GM04503 (cell line): ENCODE measurements at regions not wholly inside any gene's neighbourhood (a gene's known extent, or its start where the extent isn't known, plus 50 kb on each side); places are given as distances from the start of the nearest gene placed in this dataset.
A peak's percentile ranks its signal among the peaks of the same experiment; 100 is the strongest.
"Not testable (repeated sequence)": the region's sequence is repeated elsewhere in the genome, so short reads cannot be mapped to it uniquely, and the experiment has no call there.

Source experiments
- DNase-seq: peaks from one replicate; pipeline ENCODE4 v3.0.0-alpha.2; 2012; ENCODE audit warnings: low read depth

DNA sequence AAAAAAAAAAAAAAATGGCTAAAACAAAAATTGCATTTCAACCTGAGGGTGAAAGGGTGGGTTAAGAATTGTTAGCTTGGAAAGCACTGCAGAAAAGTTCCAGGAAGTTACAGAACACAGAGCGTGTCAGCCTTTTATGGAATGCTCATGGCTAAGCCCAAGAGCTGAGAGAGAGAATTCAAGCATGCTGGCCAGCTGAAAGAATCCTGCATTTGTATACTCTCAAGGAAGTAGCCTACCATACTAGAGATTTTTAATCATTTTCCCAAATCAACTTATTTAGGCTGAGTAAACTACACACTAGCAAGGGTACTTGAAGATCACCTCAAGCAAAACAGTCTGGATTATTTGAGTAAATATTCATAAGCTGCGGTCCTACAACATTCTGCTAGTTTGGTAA lies 153.9 kb downstream of the KCNJ2 start:
- DNase-seq: no peak

DNA sequence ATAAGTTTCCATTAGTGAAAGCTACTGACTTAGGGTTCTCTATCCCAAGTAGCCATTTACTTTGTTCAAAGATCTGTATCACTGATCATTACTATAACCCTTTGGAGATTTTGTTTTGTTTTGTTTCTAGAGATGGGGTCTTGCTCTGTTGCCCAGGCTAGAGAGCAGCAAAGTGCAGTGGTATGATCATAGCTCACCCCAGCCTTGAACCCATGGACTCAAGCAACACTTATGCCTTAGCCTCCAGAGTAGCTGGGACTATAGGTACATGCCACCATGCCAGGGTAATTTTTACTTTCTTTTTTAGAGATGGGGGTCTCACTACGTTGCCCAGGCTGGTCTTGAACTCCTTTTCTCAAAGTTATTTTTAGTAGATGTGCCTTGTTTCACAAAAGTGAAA lies 154.7 kb downstream of the KCNJ2 start:
- DNase-seq: no peak

DNA sequence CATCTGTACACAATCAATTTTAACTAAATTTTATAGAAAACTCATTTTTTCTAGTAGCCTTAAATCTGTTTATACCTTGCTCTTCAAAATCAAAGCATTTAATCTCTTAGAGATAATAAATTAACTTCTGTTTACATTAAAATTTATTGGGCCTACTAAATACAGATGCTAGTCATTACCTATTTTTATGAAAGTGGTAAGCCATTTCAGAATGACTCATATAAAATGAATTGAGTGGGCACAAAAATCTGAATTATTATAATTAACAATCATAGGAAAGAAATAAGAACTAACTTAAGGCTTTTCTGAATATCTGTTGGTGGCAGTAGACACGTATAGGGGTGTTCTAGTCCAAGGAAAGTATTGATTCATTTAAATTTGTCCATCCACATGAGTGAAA lies 157.9 kb downstream of the KCNJ2 start:
- DNase-seq: no peak

DNA sequence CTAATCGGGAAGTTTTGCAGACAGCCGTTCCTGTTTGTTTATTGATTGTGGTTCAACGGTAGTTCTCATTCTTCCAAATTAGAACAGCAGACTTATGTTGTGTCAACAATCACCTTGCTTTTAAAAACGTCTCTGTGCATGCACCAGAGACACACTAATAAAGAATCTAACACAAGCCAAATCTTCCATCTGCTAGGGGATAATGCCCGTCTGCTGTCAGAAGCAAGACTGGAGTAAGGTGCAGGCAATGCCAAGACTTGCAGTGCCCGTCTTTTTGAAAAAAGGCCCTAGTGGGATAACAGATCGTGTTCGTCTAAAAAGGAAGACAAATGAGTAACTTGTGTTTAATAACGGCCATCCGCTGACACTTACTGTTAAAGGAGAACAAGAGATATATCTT lies 158.4 kb downstream of the KCNJ2 start:
- no peak for DNase-seq

DNA sequence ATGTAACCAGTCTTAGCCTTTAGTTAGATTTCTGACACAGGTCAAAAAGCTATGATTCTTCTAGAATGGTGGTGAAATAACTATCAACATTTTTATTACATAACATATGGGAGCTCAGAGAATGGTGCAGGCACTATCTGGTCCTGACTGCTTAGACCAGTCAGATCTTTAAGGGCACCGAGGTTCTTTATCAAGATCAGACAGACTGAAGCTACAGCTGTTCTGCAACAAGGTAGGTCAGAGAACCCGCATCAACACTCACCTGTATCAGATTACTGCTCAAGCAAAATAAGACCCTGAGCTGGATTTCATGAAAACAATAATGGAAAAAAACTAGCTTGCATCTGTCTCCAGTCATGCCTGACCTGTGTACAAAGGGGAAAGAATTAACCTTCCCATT lies 160.4 kb downstream of the KCNJ2 start:
- DNase-seq: no peak

DNA sequence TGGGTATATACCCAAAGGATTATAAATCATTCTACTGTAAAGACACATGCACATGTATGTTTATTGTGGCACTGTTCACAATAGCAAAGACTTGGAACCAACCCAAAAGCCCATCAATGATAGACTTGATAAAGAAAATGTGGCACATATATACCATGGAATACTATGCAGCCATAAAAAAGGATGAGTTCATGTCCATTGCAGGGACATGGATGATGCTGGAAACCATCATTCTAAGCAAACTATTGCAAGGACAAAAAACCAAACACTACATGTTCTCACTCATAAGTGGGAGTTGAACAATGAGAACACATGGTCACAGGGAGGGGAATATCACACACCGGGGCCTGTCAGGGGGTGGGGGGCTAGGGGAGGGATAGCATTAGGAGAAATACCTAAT lies 161.7 kb downstream of the KCNJ2 start:
- DNase-seq: not testable (repeated sequence)

DNA sequence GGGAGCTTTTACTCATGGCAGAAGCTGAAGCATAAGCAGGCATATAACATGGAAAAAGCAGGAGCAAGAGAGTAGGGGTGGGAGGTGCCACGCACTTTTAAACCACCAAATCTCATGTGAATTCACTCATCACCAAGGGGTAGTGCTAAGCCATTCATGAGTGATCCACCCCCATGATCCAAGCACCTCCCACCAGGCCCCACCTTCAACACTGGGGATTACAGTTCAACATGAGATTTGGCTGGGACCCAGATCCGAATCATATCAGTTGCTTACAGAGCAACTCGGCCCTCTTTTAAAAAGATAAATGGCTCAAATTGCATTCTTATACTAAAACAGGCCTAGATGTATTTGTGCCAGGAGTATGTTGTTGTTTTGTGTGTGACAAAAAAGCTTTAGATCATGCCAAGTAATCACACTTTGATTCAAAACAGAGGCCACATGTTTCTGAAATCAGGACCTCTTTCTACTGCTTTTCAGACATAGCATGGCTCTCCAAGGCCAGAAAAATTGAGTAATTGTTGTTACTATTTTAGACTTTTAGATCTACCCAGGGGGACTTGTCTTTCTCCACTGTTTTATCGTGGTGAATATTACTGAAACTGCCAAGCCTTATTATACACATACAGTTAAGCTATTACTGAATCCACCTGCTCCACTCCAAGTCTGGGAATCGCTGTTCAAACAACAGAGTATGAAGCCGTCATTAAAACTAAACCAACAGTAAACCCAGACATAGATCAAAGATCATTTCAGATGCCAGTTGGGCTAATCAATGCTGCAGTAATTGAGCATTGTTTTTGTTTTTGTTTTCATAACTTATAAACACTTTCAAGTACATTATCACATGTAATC lies 163.3 kb downstream of the KCNJ2 start:
- DNase-seq: no peak

DNA sequence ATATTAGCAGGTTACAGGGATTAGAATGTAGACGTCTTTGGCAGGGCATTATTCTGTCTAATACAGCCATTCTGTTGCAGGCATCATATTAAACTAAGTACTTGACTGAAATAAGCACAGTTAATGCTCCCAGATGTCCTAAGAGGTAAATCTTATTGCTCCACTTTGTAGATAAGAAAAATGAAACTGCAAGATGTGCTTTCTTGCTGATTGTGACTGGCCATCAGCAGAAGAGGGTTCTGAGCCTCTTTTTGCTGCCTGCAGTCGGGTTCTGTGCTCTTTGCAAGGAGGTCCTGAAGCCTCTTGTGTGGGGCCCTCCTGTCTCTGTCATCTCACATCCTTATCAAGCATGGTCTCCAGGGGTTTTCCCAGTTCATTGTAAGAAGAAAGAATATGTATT lies 167.1 kb downstream of the KCNJ2 start:
- no peak for DNase-seq

DNA sequence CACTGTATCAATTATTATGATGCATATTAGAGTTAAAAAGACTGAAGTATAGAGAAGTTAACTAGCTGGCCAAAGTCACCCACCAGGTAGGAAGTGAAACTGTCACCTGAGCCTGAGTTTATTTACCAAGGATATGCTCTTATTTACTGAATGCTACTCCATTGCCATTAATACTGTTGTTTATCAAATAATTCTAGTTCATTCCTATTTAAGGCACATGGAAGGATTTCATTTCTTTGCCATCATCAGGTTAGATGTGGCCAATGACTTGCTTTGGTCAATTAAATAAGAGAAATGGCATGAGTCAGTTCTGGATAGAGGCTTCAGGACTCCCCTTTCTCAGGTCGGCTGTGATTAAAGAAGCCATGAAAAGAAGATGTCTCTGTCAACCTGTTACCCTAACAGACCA lies 169.6 kb downstream of the KCNJ2 start:
- DNase-seq: no peak

DNA sequence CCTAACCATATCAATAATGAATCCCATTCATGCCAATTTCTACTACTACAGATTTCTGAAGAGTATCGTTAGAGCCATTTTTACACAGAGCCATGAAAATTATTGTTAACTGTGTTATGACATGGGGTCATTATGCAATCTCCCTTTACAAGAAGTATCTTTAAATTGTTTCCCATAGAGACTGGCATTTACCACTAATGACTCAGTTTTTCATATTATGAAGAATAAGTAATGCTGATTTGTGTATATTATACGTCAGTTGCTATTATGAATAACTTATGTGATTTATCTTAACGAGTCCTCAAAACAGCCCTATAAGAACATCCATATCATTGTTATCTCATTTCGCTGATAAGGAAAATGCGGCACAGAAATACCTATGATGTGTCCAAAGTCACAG lies 173.8 kb downstream of the KCNJ2 start:
- DNase-seq: no peak

DNA sequence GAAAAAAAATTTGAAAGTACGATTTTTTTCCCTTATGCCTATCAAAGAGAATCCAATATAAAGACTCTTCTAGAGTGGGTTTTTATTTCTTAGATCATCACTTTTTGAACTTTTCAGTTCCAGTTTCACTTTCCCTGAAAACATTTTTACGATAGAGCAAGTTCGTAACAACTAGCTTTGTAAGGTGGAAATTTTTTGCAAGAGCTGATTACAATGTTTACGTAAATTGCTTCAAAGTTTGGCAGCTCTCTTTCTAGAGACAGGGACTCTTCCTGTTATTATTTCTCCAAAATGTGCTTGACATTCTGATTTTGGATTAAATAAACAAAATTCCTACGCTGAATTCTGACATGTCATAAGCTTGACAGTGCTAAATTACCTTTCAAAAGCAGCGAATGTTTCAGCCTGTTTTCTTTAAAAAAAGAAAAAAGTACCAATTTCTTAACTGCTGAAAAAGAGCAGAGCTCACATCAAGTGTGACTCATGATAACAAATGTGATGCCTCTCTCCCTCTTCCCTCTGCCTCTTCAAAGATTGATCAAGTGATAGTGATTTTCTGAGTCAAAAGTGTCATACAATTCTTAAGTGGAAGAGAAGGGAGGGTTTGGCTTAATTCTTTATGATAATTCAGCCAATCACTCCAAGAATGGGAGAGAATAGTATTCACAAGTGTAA lies 175.2 kb downstream of the KCNJ2 start:
- no peak for DNase-seq

DNA sequence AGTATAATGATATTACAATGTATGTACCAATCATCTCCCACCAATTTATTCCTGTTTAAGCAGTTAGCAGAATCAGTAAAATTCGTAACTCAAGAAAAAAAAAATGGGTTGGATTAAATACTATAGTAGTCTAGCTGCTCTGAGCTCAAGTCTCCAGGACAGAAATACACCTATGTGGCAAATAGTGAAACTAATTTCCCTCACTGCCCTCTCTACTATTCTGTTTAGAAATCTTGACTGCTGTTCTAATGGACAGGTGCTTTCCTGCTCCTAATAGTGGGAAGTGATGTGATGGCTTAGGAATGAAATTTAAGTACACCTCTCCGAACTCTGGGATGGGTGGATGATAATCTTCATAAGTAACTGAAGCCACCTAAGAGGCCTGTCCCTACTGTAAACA lies 175.7 kb downstream of the KCNJ2 start:
- DNase-seq: no peak

DNA sequence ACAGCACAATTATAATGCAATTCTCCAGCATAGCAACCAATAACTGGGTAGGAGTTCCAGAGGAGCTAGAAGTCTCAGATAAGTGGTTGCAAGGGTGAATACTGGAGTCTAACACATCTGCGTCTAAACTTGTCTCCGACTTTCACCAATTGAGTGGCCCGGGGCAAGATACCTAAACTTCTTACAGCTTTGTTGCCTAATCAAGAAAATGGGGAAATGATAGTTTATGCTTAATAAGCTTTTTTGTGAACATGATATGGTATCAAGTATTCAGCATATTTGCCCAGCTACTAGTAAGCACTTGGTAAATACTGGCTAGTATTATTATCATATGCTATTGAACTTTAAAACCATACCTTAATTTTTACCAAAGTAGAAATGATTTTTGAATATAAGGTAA lies 183.5 kb downstream of the KCNJ2 start:
- DNase-seq: no peak

DNA sequence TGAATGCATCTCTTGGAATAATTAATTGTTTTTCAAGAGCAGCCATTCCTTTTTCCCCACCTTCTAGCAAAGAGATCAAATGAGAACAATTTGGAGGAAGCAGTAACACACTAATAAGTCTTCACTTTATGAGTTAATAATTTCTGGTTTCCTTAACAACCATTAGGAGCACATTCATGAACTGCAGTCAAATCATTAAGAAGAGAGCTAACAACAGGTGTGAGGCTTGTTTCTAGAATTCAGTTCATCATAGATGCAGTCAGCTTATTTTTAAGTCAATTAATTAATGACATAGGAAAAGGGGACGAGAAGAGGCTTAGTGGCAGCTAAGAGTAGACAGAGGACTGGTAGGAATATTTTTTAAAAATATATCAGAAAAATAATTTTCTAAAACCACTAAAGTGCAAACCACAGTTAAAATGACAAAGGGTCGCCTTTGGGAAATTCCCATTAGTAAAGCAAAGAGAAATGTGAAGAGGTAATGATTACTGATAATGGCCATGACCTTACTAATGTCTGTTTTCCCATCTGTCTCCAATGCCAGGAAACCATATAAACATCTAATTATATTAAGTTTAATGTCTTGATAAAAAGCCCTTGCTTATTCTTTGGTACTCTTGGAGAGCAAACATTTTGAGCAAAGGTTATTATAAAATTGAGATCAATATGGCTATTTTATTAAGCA lies 184.2 kb downstream of the KCNJ2 start:
- no peak for DNase-seq

DNA sequence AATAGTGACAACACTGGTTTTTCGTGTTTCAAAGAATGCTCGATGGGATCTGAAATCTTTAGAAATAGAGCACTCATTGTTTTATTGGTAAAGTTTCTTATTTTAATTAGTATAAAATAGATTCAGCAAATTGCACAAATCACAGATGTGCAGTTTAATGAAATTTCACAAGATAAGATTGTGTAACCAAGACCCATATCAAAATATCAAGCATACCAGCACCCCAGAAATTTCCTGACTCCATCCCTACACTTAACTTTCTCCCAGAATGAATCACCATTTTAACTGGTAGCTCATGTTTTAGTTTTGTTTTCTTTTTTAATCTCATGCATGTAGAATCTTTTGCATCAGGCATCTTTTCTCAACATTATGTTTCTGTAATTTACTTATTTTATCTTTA lies 185.9 kb downstream of the KCNJ2 start:
- no peak for DNase-seq

DNA sequence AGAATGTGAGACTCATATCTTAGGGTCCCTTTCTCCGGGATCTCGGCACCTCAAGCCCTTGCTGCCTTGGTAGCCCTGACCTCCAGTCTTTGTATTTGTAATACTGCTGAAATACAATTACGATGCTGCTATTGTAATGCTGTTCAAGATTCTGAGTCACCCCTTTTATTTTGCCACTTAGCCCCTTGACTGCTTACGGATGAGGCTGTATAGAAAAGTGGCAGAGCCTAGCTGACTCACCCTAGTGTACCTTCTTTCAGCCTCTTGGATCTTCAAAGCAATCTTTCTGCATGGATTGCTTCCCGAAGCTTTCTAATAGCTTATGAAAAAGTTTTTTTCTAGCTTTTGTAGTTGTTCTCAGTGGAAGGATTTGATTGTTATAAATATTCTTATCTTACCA lies 187.9 kb downstream of the KCNJ2 start:
- DNase-seq: no peak

DNA sequence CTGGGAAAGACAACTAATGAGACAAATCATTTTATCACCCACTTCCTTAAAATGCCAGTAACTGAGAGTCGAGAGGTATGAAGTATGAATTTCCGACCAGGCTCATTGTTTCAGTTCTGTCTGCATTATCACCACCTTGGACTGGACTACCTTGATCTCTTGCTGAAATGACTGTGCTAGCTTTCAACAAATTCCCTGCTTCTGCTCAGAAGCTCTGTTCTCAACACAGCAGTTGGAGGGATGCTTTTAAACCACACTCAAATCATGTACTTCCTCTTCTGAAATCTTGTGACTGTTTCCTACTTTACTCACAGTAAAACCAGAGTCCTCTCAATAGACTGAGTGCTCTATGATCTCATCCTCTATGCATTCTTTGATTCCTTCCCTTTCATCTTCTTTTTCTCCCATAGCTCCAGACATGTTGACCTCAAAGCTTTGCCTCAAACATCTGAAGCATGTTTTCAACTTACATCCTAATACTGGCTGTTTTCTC lies 195.8 kb downstream of the KCNJ2 start:
- peak; percentile 17 for DNase-seq

DNA sequence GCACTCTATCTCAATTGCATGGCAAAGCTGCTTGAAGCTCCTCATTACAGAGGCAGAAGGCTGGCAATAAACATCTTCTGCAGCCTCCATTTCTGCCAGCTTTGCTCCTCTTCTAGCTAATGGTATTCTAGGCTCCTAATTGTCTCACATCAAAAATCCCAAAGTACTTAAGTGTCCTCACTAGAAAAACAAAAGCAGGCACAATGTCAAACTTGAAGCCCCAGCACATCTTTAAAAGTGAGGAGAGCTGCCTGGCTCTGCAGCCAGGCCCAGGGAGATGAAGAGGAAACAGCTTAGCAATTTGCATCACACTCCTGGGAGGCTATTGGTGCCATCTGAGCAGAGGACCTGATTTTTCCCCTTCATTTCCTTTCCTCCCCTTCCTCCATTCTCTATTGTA lies 197.1 kb downstream of the KCNJ2 start:
- no peak for DNase-seq

DNA sequence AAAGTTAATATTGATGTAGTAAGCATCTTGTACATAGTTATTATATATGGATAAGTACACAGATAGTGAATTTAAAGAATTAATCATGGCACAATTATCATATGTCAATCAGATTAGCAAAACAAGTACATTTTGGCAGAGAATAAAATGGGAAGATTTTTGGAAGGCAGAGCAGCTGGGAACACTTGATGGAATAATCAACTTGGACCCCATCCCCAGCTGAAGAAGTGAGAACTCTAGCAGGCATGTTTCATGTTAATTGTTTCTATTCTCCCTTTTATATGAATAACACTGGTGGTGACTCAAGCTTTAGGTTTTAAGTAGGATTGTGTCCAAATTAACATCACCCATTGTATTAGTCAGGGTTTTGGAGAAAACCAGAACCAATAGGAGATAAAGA lies 198.7 kb downstream of the KCNJ2 start:
- DNase-seq: no peak

DNA sequence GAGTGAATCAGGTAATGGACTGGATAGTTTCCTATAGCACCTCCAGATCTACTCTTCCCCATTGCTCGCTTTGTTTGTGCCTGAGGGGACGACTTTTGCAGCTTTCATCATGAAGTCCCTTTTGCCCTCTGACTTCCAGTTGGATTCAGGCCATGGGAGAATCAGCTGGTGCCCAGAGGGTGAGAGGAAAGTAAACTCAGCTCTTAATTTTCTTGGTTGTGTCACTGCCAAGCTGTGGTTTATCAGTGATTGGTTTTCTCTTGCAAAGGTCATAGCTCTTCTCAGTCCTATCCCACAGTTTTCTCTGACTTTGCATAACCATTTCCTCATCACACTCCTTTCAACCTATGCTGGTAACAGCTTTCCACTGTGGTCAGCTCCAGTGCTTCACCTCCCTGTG lies 200.1 kb downstream of the KCNJ2 start:
- DNase-seq: no peak

DNA sequence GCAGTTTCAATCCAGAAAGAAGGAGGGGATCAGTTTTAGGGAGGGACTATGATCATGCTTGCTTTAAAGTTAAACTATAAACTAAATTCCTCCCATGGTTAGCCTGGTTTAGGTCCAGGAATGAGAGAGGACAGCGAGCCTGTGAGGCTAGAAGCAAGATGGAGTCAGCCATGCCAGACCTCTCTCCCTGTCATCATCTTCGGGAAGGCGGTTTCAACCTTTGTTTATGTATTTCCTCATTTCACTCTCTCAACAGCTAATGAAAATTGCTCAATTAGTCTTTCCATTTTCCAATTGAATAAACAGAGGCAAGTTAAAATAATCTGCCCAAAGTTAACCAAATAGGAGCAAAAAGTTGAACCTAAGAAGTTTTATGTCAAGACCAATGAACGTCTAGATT lies 201.5 kb downstream of the KCNJ2 start:
- no peak for DNase-seq

DNA sequence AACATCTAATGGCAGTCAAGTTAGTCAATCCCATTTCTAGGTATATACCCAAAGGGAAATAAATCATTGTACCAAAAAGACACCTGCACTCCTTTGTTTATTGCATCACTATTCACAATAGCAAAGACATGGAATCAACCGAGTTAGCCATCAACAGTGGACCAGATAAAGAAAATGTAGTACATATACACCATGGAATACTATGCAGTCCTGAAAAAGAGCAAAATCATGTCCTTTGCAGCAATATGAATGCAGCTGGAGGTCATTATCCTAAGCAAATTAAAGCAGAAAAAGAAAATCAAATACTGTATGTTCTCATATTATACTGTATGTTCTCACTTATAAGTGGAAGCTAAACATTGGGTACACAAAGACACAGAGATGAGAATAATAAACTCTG lies 204.0 kb downstream of the KCNJ2 start:
- no peak for DNase-seq

DNA sequence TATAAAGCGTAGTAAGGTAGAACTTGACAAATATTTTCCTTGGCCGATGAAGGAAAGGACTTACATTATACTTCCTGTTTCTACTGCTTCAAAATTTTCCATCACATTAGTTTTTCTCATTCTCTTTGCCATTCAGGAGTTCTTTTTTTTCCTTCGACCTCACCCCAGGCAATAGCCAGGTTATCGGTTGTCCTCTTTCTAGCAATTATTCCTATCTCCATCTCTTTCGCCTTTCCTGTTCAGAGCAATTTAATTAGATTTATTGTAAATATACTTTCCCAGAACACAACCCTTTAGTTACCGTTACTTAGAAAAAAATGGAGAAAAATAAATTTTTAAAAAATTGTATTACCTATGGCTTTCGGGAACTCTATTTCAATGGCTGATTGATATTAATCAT lies 205.2 kb downstream of the KCNJ2 start:
- no peak for DNase-seq
